PFSK-1 (cell line): ENCODE measurements at regions not wholly inside any gene's neighbourhood (a gene's known extent, or its start where the extent isn't known, plus 50 kb on each side); places are given as distances from the start of the nearest gene placed in this dataset.

Experiments used
- FOXP2 ChIP-seq: optimal IDR thresholded peaks from 2 replicates; pipeline ENCODE3; 2011; ENCODE audit warnings: borderline replicate concordance, control low read depth, inconsistent platforms; ENCODE audit not compliant: insufficient read depth; ENCODE audit errors: extremely low read length, extremely low read depth
- POLR2AphosphoS5 ChIP-seq: IDR thresholded peaks from 2 replicates; pipeline ENCODE4 v1.6.1; 2012; ENCODE audit warnings: low read depth, mild to moderate bottlenecking, control low read depth, low read length, moderate library complexity
- SIN3A ChIP-seq: IDR thresholded peaks from 2 replicates; pipeline ENCODE4 v1.6.1; 2012; ENCODE audit warnings: mild to moderate bottlenecking, low read length, moderate library complexity, borderline replicate concordance; ENCODE audit not compliant: insufficient read depth
- TAF1 ChIP-seq: IDR thresholded peaks from 2 replicates; pipeline ENCODE4 v1.6.1; 2012; ENCODE audit warnings: low read length, control low read depth, borderline replicate concordance; ENCODE audit not compliant: insufficient read depth
- TF ChIP-seq, protein P1 (sequence below), 2 experiments: IDR thresholded peaks; 2 replicates each; pipeline versions ENCODE4 v1.6.1 to v1.8.0; 2011 to 2012; ENCODE audit warnings: low read depth in 2 of 2, low read length in 2 of 2, control low read depth in 1 of 2, inconsistent platforms in 1 of 2, mild to moderate bottlenecking in 1 of 2, moderate library complexity in 1 of 2; ENCODE audit not compliant: insufficient read depth in 1 of 2

DNA sequence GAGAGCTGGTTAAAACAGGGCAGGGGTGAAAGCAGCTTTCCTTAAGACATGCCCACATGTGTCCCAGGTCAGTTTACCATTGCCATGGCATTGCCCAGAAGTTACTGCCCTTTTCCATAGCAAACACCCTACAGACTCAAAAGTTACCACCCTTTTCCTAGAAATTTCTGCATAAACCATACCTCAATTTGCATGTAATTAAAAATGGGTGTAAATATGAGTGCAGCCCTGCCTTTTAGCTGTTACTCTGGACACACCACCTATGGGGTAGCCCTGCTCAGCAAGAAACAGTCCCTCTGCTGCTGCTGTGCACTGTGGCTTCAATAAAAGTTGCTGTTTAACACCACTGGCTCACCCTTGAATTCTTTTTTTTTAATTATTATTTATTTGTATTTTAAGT is 168.5 kb upstream of the C16orf82 start:
- TF ChIP-seq TAF1, result no peak

- no peak for TF ChIP-seq SIN3A
- no peak for TF ChIP-seq FOXP2
- no peak for TF ChIP-seq TAF1
- TF ChIP-seq, protein P1, sequence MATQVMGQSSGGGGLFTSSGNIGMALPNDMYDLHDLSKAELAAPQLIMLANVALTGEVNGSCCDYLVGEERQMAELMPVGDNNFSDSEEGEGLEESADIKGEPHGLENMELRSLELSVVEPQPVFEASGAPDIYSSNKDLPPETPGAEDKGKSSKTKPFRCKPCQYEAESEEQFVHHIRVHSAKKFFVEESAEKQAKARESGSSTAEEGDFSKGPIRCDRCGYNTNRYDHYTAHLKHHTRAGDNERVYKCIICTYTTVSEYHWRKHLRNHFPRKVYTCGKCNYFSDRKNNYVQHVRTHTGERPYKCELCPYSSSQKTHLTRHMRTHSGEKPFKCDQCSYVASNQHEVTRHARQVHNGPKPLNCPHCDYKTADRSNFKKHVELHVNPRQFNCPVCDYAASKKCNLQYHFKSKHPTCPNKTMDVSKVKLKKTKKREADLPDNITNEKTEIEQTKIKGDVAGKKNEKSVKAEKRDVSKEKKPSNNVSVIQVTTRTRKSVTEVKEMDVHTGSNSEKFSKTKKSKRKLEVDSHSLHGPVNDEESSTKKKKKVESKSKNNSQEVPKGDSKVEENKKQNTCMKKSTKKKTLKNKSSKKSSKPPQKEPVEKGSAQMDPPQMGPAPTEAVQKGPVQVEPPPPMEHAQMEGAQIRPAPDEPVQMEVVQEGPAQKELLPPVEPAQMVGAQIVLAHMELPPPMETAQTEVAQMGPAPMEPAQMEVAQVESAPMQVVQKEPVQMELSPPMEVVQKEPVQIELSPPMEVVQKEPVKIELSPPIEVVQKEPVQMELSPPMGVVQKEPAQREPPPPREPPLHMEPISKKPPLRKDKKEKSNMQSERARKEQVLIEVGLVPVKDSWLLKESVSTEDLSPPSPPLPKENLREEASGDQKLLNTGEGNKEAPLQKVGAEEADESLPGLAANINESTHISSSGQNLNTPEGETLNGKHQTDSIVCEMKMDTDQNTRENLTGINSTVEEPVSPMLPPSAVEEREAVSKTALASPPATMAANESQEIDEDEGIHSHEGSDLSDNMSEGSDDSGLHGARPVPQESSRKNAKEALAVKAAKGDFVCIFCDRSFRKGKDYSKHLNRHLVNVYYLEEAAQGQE (IDR thresholded peaks at IDR 0.05; ENCODE audit: insufficient read depth in 1 of 2, low read depth in 2 of 2, low read length in 2 of 2), result no peak
- no peak for TF ChIP-seq POLR2AphosphoS5
Measured at GRCh38 chr16:26901196-26901861, 165.4 kb upstream of the C16orf82 start.

DNA sequence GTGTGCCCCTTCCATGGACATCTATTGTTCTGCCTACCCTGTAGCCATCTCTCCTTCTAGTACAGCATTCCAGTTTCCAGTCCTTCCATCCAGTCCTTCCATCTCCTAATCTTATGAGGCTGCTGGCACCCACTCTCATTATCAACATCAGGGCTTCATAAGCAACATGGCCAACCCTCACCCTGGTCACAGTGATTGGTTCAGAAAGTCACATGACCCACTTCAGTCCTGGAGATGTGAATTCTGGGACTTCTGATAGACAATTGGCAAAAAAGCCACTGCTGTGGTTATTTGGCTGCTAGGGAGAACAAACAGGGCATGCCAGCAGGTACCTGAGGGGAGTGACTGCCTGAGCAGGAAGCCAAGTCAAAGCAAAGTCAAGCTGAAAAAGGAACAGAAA is 164.7 kb upstream of the C16orf82 start:
- no peak for TF ChIP-seq FOXP2
- TF ChIP-seq, protein P1 (IDR thresholded peaks at IDR 0.05; ENCODE audit: insufficient read depth in 1 of 2, low read depth in 2 of 2, low read length in 2 of 2), result no peak
- TF ChIP-seq TAF1, result no peak
- no peak for TF ChIP-seq POLR2AphosphoS5

GRCh38 chr16:26905336-26905735 is 161.4 kb upstream of the C16orf82 start:
- no peak for TF ChIP-seq POLR2AphosphoS5
- no peak for TF ChIP-seq FOXP2
- TF ChIP-seq, protein P1 (IDR thresholded peaks at IDR 0.05; ENCODE audit: insufficient read depth in 1 of 2, low read depth in 2 of 2, low read length in 2 of 2), result no peak
- TF ChIP-seq TAF1, result no peak
- TF ChIP-seq SIN3A, result no peak

- TF ChIP-seq FOXP2 (no peak), SIN3A (no peak)
- TF ChIP-seq, protein P1 (IDR thresholded peaks at IDR 0.05; ENCODE audit: insufficient read depth in 1 of 2, low read depth in 2 of 2, low read length in 2 of 2), result no peak
Measured at GRCh38 chr16:26909623-26910022, 157.1 kb upstream of the C16orf82 start.
